Erythroblast (primary cell): ENCODE measurements at regions not wholly inside any gene's neighbourhood (a gene's known extent, or its start where the extent isn't known, plus 50 kb on each side); places are given as distances from the start of the nearest gene placed in this dataset.

ENCODE experiments used
- GATA1 ChIP-seq: IDR thresholded peaks from 2 replicates; pipeline ENCODE4 v1.6.1; 2011; ENCODE audit warnings: low read depth, mild to moderate bottlenecking, control low read depth, low read length, moderate library complexity
- POLR2A ChIP-seq: IDR thresholded peaks from 2 replicates; pipeline ENCODE4 v1.6.1; 2011; ENCODE audit warnings: mild to moderate bottlenecking, low read length

DNA sequence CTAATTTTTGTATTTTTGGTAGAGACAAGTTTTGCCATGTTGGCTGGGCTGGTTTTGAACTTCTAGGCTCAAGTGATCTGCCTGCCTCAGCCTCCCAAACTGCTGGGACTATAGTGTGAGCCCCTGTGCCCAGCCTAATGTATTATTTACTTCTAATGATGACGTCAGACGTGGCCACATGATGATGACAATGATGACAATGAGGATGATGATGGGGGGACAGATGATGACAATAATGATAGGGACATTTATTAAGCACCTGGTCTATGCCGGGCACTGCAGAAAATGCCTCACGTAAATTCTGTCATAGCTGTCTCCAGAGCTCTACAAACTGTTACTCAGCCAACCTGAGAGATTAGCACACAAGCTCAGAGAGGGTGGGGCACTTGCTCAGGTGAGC is 169.3 kb downstream of the SHANK2 start:
- TF ChIP-seq POLR2A (no peak), GATA1 (no peak)
